ENCODE measurements at regions not wholly inside any gene's neighbourhood (a gene's known extent, or its start where the extent isn't known, plus 50 kb on each side); places are given as distances from the start of the nearest gene placed in this dataset.

DNA sequence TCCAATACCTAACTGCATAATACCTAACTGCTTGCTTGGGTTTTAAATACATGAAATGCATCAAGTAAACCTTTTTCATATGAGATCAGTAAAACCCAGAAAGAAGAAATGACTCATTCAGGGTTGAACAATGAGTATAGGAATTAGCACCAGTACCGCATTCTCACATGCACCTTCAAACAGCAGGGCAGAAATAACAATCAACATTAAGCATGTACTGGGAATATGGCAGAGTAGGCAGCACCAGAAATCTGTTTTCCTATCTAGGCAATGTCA is 850.3 kb upstream of the SORCS1 start:
- Histone ChIP-seq H3K36me3 (no peaks in the 10 kb centered on the region), H3K4me1 (no peaks in the 10 kb centered on the region), H3K4me3 (no peak overlapping the region), H3K27ac (no peak overlapping the region), H3K27me3 (replicated peaks in 1 of 7) (no peaks in the 10 kb centered on the region), H3K9me3 (peaks cover 0 to 43% (median 33%) of the 10 kb centered on the region in 8 donors)
- 87 to 98% (median 89%) methylated on average over 1 of the region's 1 CpG for WGBS, 5 donors
- intact Hi-C loops (cut with DNase I; ENCODE audit: low total_unique reads), result no loop called here
- no peak for TF ChIP-seq POLR2AphosphoS5 (IDR thresholded peaks at IDR 0.05)
- TF ChIP-seq, protein P1, sequence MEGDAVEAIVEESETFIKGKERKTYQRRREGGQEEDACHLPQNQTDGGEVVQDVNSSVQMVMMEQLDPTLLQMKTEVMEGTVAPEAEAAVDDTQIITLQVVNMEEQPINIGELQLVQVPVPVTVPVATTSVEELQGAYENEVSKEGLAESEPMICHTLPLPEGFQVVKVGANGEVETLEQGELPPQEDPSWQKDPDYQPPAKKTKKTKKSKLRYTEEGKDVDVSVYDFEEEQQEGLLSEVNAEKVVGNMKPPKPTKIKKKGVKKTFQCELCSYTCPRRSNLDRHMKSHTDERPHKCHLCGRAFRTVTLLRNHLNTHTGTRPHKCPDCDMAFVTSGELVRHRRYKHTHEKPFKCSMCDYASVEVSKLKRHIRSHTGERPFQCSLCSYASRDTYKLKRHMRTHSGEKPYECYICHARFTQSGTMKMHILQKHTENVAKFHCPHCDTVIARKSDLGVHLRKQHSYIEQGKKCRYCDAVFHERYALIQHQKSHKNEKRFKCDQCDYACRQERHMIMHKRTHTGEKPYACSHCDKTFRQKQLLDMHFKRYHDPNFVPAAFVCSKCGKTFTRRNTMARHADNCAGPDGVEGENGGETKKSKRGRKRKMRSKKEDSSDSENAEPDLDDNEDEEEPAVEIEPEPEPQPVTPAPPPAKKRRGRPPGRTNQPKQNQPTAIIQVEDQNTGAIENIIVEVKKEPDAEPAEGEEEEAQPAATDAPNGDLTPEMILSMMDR (IDR thresholded peaks at IDR 0.05 in 8 of 11, conservative IDR thresholded peaks at IDR 0.05 in 3 of 11), result no peak
- no peak for TF ChIP-seq POLR2A (IDR thresholded peaks at IDR 0.05)
- DNase-seq, result no peak

DNA sequence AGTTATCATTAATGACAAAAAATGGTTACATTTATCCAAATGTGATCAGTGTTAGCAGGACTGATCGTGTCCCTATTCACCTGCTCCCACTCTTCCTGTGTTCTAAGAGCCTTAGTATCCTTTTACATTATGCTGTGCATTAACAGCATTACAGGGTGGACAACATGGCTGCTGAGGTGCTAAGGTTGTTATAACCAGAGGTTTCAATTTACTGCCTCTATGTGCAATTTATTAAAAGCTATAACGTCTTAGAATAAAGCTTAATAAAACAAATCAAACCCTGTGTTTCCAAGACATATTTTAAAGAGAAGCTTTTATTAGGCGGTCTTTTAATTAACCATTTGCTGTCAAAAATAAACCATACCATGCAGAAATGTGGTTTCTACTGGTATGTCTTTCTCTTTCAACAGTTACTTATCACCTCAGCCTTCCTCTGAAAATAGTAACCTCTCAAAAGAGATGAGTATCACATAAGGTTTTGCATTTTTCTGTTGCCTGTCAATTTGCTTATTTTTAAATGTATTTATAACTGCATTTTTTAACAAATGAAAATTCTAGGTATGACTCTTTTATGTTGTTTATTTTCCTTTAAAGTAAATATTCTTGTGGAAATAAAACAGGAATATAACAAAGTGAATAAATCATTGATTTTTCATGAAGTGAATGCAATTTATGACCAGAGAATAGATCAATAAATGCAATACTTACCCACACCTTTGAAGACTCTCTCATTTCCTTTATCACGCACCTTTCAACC is 849.8 kb upstream of the SORCS1 start:
- no peak for TF ChIP-seq POLR2AphosphoS5 (IDR thresholded peaks at IDR 0.05)
- TF ChIP-seq POLR2A (IDR thresholded peaks at IDR 0.05), result no peak

DNA sequence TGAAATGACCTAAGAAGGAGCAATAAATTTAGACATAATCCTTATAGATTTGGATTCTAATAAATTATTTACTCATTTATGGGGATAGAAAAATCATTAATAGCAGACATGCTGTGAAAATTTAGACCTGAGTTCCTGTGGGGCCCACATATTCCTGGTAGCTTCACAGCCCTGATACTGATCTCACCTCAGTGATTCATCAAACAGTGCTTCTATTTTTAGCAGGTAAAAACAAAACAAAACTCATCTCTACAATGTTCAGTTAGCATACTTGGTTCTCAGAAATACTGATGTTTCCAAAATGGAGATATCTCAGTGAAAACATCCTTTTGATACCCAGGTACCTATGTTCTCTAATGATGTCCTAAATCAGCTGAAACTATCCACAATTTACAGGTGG is 841.1 kb upstream of the SORCS1 start:
- H3K9me3 ChIP-seq, result peaks cover 0 to 20% (median 8%) of the 10 kb centered on the region in 8 donors
- no peaks in the 10 kb centered on the region for H3K36me3 ChIP-seq
- intact Hi-C loops (cut with DNase I; ENCODE audit: low total_unique reads), result no loop called here
- no peak for TF ChIP-seq POLR2A (IDR thresholded peaks at IDR 0.05)
- TF ChIP-seq POLR2AphosphoS5 (IDR thresholded peaks at IDR 0.05), result no peak
- TF ChIP-seq, protein P1 (IDR thresholded peaks at IDR 0.05 in 8 of 11, conservative IDR thresholded peaks at IDR 0.05 in 3 of 11), result no peak
- no peak overlapping the region for H3K27ac ChIP-seq
- no peaks in the 10 kb centered on the region for H3K4me1 ChIP-seq
- no peak for DNase-seq
- no peaks in the 10 kb centered on the region for H3K27me3 ChIP-seq (replicated peaks in 1 of 7)
- H3K4me3 ChIP-seq, result no peak overlapping the region

More for the DNA sequence above, 849.8 kb upstream of the SORCS1 start:
- H3K4me3 ChIP-seq, result no peak overlapping the region
- no peaks in the 10 kb centered on the region for H3K4me1 ChIP-seq
- peaks cover 0 to 41% (median 31%) of the 10 kb centered on the region in 8 donors for H3K9me3 ChIP-seq
- H3K27me3 ChIP-seq (replicated peaks in 1 of 7), result no peaks in the 10 kb centered on the region
- H3K36me3 ChIP-seq, result no peaks in the 10 kb centered on the region
- intact Hi-C loops (cut with DNase I; ENCODE audit: low total_unique reads), result no loop called here
- 67 to 79% (median 74%) methylated on average over 4 of the region's 4 CpGs for WGBS, 5 donors
- DNase-seq, result no peak
- no peak overlapping the region for H3K27ac ChIP-seq

DNA sequence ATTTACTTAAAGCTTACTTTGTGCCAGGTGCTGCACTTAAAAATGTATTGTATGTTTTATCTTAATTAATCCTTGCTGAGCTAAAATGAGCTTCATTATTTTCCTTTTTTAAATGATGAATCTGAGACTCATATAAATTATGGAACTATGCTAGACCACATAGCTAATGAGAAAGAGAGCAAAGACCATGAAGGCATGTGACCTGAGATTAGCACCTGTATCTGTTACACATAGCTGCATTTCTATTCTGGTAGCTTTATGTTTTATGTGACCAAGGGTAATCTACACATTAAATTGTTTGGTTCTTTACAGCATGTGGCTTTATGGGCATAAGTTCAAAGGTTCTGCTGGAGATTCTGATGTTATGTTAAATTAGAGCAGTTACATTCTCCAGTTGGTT is 839.1 kb upstream of the SORCS1 start:
- Histone ChIP-seq H3K27ac (no peak overlapping the region), H3K27me3 (replicated peaks in 1 of 7) (no peaks in the 10 kb centered on the region), H3K9me3 (peaks cover 0 to 15% (median 8%) of the 10 kb centered on the region in 8 donors), H3K36me3 (no peaks in the 10 kb centered on the region), H3K4me3 (no peak overlapping the region), H3K4me1 (no peaks in the 10 kb centered on the region)
- TF ChIP-seq POLR2A (IDR thresholded peaks at IDR 0.05) (no peak), POLR2AphosphoS5 (IDR thresholded peaks at IDR 0.05) (no peak)
- TF ChIP-seq, protein P1 (IDR thresholded peaks at IDR 0.05 in 8 of 11, conservative IDR thresholded peaks at IDR 0.05 in 3 of 11), result no peak
- intact Hi-C loops (cut with DNase I; ENCODE audit: low total_unique reads), result no loop called here
- DNase-seq, result no peak

DNA sequence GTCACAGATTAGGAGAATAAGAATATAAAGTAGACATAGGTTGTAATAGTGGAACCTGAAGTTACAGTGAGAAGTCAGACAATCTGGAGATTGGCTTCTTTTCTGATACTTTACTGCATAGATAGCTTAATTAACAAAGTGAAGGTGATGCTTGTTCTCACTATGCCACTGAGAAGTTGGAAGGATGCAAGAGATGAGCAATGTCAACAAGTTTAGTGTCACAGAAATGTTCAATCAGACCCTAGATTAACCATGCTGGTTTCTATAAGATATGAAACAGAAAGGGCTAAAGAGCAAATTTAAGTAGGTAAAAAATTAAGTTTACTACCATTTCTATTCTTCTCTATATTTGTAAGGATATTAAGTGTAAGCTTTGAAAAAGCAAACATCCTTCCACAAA is 838.6 kb upstream of the SORCS1 start:
- Histone ChIP-seq H3K4me1 (no peaks in the 10 kb centered on the region), H3K27ac (no peak overlapping the region), H3K27me3 (replicated peaks in 1 of 7) (no peaks in the 10 kb centered on the region), H3K36me3 (no peaks in the 10 kb centered on the region), H3K9me3 (peaks cover 0 to 10% (median 5%) of the 10 kb centered on the region in 8 donors), H3K4me3 (no peak overlapping the region)
- DNase-seq, result no peak
- TF ChIP-seq POLR2AphosphoS5 (IDR thresholded peaks at IDR 0.05), result no peak
- no peak for TF ChIP-seq POLR2A (IDR thresholded peaks at IDR 0.05)
- TF ChIP-seq, protein P1 (IDR thresholded peaks at IDR 0.05 in 8 of 11, conservative IDR thresholded peaks at IDR 0.05 in 3 of 11), result no peak
- intact Hi-C loops (cut with DNase I; ENCODE audit: low total_unique reads), result no loop called here

All from spleen (tissue), 11 donors.